GM10266 (cell line): ENCODE measurements at regions not wholly inside any gene's neighbourhood (a gene's known extent, or its start where the extent isn't known, plus 50 kb on each side); places are given as distances from the start of the nearest gene placed in this dataset.
"Not testable (repeated sequence)": the region's sequence is repeated elsewhere in the genome, so short reads cannot be mapped to it uniquely, and the experiment has no call there.

ENCODE experiments used
- DNase-seq: peaks from one replicate; pipeline ENCODE4 v3.0.0; 2012; ENCODE audit errors: extremely low spot score
- TF ChIP-seq, protein P1 (sequence below): IDR thresholded peaks from 2 replicates; pipeline ENCODE4 v1.5.1; 2012; ENCODE audit warnings: mild to moderate bottlenecking, low read depth; ENCODE audit not compliant: control insufficient read depth, insufficient read depth; ENCODE audit errors: missing control alignments

- TF ChIP-seq, protein P1, sequence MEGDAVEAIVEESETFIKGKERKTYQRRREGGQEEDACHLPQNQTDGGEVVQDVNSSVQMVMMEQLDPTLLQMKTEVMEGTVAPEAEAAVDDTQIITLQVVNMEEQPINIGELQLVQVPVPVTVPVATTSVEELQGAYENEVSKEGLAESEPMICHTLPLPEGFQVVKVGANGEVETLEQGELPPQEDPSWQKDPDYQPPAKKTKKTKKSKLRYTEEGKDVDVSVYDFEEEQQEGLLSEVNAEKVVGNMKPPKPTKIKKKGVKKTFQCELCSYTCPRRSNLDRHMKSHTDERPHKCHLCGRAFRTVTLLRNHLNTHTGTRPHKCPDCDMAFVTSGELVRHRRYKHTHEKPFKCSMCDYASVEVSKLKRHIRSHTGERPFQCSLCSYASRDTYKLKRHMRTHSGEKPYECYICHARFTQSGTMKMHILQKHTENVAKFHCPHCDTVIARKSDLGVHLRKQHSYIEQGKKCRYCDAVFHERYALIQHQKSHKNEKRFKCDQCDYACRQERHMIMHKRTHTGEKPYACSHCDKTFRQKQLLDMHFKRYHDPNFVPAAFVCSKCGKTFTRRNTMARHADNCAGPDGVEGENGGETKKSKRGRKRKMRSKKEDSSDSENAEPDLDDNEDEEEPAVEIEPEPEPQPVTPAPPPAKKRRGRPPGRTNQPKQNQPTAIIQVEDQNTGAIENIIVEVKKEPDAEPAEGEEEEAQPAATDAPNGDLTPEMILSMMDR = no peak
- DNase-seq = no peak
These were observed 67.4 kb upstream of the ZNF746 start for GRCh38 chr7:149565096-149565382.

DNA sequence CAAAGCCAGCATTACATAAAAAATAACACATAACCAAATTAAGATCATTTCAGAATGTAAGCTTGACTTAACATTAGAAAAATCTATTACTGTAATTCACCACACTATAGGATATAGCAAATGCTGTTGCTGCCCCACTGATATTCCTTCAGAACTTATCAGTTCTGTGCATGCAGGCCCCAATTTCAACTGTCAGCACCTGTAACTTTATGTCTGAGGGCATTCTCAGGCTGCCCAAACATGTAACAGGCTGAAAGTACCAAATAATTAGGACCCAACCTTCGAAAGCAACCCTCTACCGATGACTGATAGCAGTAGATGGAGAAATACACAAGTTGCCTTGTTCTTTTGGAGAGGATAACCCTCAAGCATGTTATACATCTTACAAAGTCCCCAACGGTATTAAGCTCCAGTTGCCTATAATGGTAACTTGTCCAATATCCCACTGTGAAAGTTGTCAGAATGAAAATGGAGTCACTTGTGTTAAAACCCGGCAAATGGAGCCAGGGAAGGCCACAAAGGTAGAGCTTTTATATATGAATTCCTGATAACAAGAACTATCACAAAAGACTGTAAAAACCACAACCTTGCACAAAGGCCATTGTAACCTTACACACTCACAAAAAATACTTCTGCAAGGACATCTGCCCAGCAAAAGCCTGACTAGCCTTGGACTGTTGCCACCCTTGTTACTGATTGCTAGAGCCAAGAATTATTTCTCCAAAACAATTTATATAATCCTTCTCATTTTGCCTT is 66.9 kb upstream of the ZNF746 start:
- no peak for DNase-seq
- TF ChIP-seq, protein P1 = no peak

- no peak for DNase-seq
- TF ChIP-seq, protein P1 = no peak
These were observed 65.0 kb upstream of the ZNF746 start for GRCh38 chr7:149562602-149563001.

DNA sequence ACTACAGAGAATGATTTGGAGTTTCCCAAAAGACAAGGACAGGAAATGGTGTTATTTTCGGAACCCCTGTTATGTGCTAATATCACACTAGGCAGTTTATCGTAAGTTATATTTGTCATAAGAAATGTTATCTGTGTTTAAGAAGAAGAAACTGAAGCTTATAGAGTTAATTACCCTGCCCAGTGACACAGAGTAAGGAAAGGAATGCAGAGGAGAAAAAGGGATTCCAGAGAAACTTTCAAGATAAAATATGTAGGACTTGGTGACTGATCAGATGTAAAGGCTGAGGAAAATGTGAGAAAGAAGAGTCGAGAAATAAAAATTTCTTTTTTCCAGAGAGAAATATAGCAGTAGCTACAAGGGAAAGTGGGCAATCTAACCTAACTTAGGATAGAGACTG is 63.5 kb upstream of the ZNF746 start:
- no peak for DNase-seq
- TF ChIP-seq, protein P1 = no peak

DNA sequence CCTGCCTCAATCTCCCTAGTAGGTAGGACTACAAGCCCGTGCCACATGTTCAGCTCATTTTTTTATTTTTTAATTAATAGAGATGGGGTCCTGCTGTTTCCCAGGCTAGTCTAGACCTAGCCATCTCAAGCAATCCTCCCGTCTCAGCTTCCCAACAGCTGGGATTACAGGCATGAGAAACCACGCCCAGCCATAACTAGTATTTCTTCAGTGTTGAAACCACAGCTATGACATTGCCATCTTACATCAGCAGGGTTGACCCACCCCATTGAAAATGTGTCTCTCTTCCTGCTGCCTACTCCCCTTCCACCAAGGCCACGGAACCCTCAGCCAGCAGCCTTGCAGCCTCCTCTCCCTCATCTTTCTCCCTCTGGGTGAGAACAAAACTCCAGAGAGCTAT is 62.1 kb upstream of the ZNF746 start:
- DNase-seq = no peak
- TF ChIP-seq, protein P1 = no peak

DNA sequence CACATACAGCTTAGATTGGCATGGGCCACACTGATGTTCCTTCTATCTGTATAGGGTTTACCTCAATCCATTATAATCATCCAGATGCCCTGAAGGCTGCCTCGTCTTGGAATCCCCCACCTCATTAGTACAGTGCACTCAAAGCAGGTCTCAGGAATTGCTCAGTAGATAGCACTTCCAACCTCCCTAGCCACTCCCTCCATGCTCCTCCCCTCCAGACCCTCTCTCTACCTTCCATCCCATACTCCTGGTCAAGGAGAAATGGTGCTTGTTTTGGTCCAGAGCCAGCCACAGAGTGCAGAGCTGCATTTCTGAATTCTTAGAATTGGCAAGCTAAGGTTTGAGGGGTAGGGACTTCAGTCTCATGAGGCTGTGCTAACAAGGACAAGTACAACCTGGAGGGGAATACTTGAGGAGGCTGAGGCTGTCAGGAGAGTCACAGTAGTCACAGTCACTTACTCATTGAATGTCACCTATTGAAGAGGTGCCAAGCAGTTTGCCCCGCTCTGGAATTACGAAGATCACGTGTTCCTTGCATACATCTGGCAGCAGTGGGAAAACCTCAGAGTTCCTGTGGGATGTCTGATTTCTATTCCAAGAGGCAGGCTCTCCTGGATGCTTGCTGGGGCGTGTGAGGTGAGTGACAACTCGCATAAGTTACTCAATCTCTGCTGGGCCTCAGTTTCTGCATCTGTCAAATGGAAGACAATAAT is 60.7 kb upstream of the ZNF746 start:
- TF ChIP-seq, protein P1 = no peak
- DNase-seq = no peak

- DNase-seq = not testable (repeated sequence)
These were observed 58.9 kb upstream of the ZNF746 start for GRCh38 chr7:149556525-149556924.

GRCh38 chr7:149554821-149555220 is 57.2 kb upstream of the ZNF746 start:
- not testable (repeated sequence) for DNase-seq

- DNase-seq = not testable (repeated sequence)
These were observed 56.4 kb upstream of the ZNF746 start for GRCh38 chr7:149553991-149554390.
